ENCODE measurements at regions not wholly inside any gene's neighbourhood (a gene's known extent, or its start where the extent isn't known, plus 50 kb on each side); places are given as distances from the start of the nearest gene placed in this dataset.

- Mint-ChIP-seq H3K9me3 (ENCODE audit: unreplicated experiment) (no peaks in the 10 kb centered on the region), H3K27ac (ENCODE audit: unreplicated experiment) (no peak overlapping the region), H3K4me3 (ENCODE audit: unreplicated experiment) (no peak overlapping the region), H3K36me3 (ENCODE audit: low read depth, unreplicated experiment) (no peaks in the 10 kb centered on the region), H3K4me1 (ENCODE audit: low read depth, unreplicated experiment) (no peaks in the 10 kb centered on the region), H3K27me3 (ENCODE audit: low read depth, unreplicated experiment) (no peaks in the 10 kb centered on the region)
- no peaks in the 10 kb centered on the region for H3K4me1 ChIP-seq (ENCODE audit: insufficient read depth, low read length)
- no peaks in the 10 kb centered on the region for H3K79me2 ChIP-seq (ENCODE audit: insufficient read depth, low read length)
- H3K9ac ChIP-seq (ENCODE audit: low read length), result no peak overlapping the region
- H3K9me3 ChIP-seq (ENCODE audit: insufficient read depth, low read depth, low read length), result no peaks in the 10 kb centered on the region
- no peaks in the 10 kb centered on the region for H4K20me1 ChIP-seq (ENCODE audit: insufficient read depth, low read length)
- no peak overlapping the region for H3K4me2 ChIP-seq (ENCODE audit: low read length)
- no peak overlapping the region for H3K27ac ChIP-seq (ENCODE audit: low read depth, low read length)
- H2AFZ ChIP-seq (ENCODE audit: low read depth, low read length), result no peak overlapping the region
- no peaks in the 10 kb centered on the region for H3K27me3 ChIP-seq (ENCODE audit: insufficient read depth, low read length)
- H3K4me3 ChIP-seq (ENCODE audit: insufficient read depth, low read depth, low read length), result no peak overlapping the region
- TF ChIP-seq EZH2 (IDR thresholded peaks at IDR 0.05; ENCODE audit: insufficient read depth, low read length) (no peak), CTCF (IDR thresholded peaks at IDR 0.05; ENCODE audit: insufficient read depth, low read depth, low read length) (no peak)
- no peak for DNase-seq (ENCODE audit: low read depth)
- H3K36me3 ChIP-seq (ENCODE audit: insufficient read depth, low read length), result no peaks in the 10 kb centered on the region
- no peak for FAIRE-seq
Observed at GRCh38 chr7:118995350-118995749, 770.8 kb downstream of the ANKRD7 start.

GRCh38 chr7:119007236-119007635 lies 782.7 kb downstream of the ANKRD7 start:
- no peaks in the 10 kb centered on the region for H3K27me3 ChIP-seq (ENCODE audit: insufficient read depth, low read length)
- no peaks in the 10 kb centered on the region for H3K4me1 Mint-ChIP-seq (ENCODE audit: low read depth, unreplicated experiment)
- no peaks in the 10 kb centered on the region for H4K20me1 ChIP-seq (ENCODE audit: insufficient read depth, low read length)
- DNase-seq (ENCODE audit: low read depth) (no peak), FAIRE-seq (no peak)
- H3K4me1 ChIP-seq (ENCODE audit: insufficient read depth, low read length), result no peaks in the 10 kb centered on the region
- no peaks in the 10 kb centered on the region for H3K79me2 ChIP-seq (ENCODE audit: insufficient read depth, low read length)
- no peak overlapping the region for H3K27ac Mint-ChIP-seq (ENCODE audit: unreplicated experiment)
- no peak overlapping the region for H3K4me3 ChIP-seq (ENCODE audit: insufficient read depth, low read depth, low read length)
- no peaks in the 10 kb centered on the region for H3K27me3 Mint-ChIP-seq (ENCODE audit: low read depth, unreplicated experiment)
- no peak overlapping the region for H2AFZ ChIP-seq (ENCODE audit: low read depth, low read length)
- TF ChIP-seq CTCF (IDR thresholded peaks at IDR 0.05; ENCODE audit: insufficient read depth, low read depth, low read length) (no peak), EZH2 (IDR thresholded peaks at IDR 0.05; ENCODE audit: insufficient read depth, low read length) (no peak)
- no peak overlapping the region for H3K4me2 ChIP-seq (ENCODE audit: low read length)
- H3K27ac ChIP-seq (ENCODE audit: low read depth, low read length), result no peak overlapping the region
- no peak overlapping the region for H3K9ac ChIP-seq (ENCODE audit: low read length)
- H3K4me3 Mint-ChIP-seq (ENCODE audit: unreplicated experiment), result no peak overlapping the region
- no peaks in the 10 kb centered on the region for H3K36me3 ChIP-seq (ENCODE audit: insufficient read depth, low read length)
- H3K9me3 ChIP-seq (ENCODE audit: insufficient read depth, low read depth, low read length), result no peaks in the 10 kb centered on the region
- H3K36me3 Mint-ChIP-seq (ENCODE audit: low read depth, unreplicated experiment), result no peaks in the 10 kb centered on the region
- H3K9me3 Mint-ChIP-seq (ENCODE audit: unreplicated experiment), result no peaks in the 10 kb centered on the region

GRCh38 chr7:119010635-119011034 lies 786.1 kb downstream of the ANKRD7 start:
- Mint-ChIP-seq H3K9me3 (ENCODE audit: unreplicated experiment) (no peaks in the 10 kb centered on the region), H3K27ac (ENCODE audit: unreplicated experiment) (no peak overlapping the region), H3K4me3 (ENCODE audit: unreplicated experiment) (no peak overlapping the region), H3K27me3 (ENCODE audit: low read depth, unreplicated experiment) (no peaks in the 10 kb centered on the region), H3K4me1 (ENCODE audit: low read depth, unreplicated experiment) (no peaks in the 10 kb centered on the region), H3K36me3 (ENCODE audit: low read depth, unreplicated experiment) (no peaks in the 10 kb centered on the region)
- no peaks in the 10 kb centered on the region for H3K79me2 ChIP-seq (ENCODE audit: insufficient read depth, low read length)
- no peak overlapping the region for H3K27ac ChIP-seq (ENCODE audit: low read depth, low read length)
- H4K20me1 ChIP-seq (ENCODE audit: insufficient read depth, low read length), result no peaks in the 10 kb centered on the region
- H3K4me1 ChIP-seq (ENCODE audit: insufficient read depth, low read length), result no peaks in the 10 kb centered on the region
- no peak overlapping the region for H3K4me2 ChIP-seq (ENCODE audit: low read length)
- H3K9me3 ChIP-seq (ENCODE audit: insufficient read depth, low read depth, low read length), result no peaks in the 10 kb centered on the region
- no peaks in the 10 kb centered on the region for H3K27me3 ChIP-seq (ENCODE audit: insufficient read depth, low read length)
- H3K9ac ChIP-seq (ENCODE audit: low read length), result no peak overlapping the region
- FAIRE-seq (no peak), DNase-seq (ENCODE audit: low read depth) (no peak)
- no peak for TF ChIP-seq CTCF (IDR thresholded peaks at IDR 0.05; ENCODE audit: insufficient read depth, low read depth, low read length)
- TF ChIP-seq EZH2 (IDR thresholded peaks at IDR 0.05; ENCODE audit: insufficient read depth, low read length), result no peak
- H2AFZ ChIP-seq (ENCODE audit: low read depth, low read length), result no peak overlapping the region
- no peaks in the 10 kb centered on the region for H3K36me3 ChIP-seq (ENCODE audit: insufficient read depth, low read length)
- no peak overlapping the region for H3K4me3 ChIP-seq (ENCODE audit: insufficient read depth, low read depth, low read length)

Measured in astrocyte (in vitro differentiated cells and primary cell).